Neural cell (in vitro differentiated cells): ENCODE measurements at regions not wholly inside any gene's neighbourhood (a gene's known extent, or its start where the extent isn't known, plus 50 kb on each side); places are given as distances from the start of the nearest gene placed in this dataset.

Experiments used
- H2AFZ ChIP-seq: fragments of 200-600, 300-800 bp; sonication (generic), shearing (Covaris generic); 2 replicates; pipeline ENCODE4 v1.6.0; 2014; ENCODE audit warnings: low read depth, mild to moderate bottlenecking, antibody characterized with exemption, low read length, moderate library complexity
- H3F3A ChIP-seq: fragments of 200-600 bp; shearing (Covaris generic); 2 replicates; pipeline ENCODE4 v1.6.1; 2016; ENCODE audit warnings: mild to moderate bottlenecking, moderate library complexity, mixed read lengths, antibody characterized with exemption, low read length; ENCODE audit not compliant: insufficient read depth, poor library complexity, severe bottlenecking
- H3K27ac ChIP-seq: fragments of 200-600, 300-800 bp; sonication (generic), shearing (Covaris generic); 2 replicates; pipeline ENCODE4 v1.5.1; 2014; ENCODE audit warnings: mild to moderate bottlenecking, low read length, moderate library complexity
- H3K27me3 ChIP-seq: fragments of 300-800, 200-600 bp; sonication (generic), shearing (Covaris generic); 2 replicates; pipeline ENCODE4 v1.6.0; 2014; ENCODE audit warnings: mild to moderate bottlenecking, low read depth, low read length, moderate library complexity; ENCODE audit not compliant: insufficient read depth
- H3K36me3 ChIP-seq: fragments of 300-800, 200-600 bp; sonication (generic), shearing (Covaris generic); 2 replicates; pipeline ENCODE4 v1.5.1; 2014; ENCODE audit warnings: mild to moderate bottlenecking, antibody characterized with exemption, low read length, moderate library complexity; ENCODE audit not compliant: insufficient read depth
- H3K4me2 ChIP-seq: fragments of 300-800, 200-600 bp; sonication (generic), shearing (Covaris generic); 2 replicates; pipeline ENCODE4 v1.6.0; 2014; ENCODE audit warnings: mild to moderate bottlenecking, low read length
- H3K4me3 ChIP-seq: fragments of 300-800, 200-600 bp; sonication (generic), shearing (Covaris generic); 2 replicates; pipeline ENCODE4 v1.5.1; 2014; ENCODE audit warnings: mild to moderate bottlenecking, low read length, moderate library complexity
- H3K79me2 ChIP-seq: fragments of 200-600 bp; shearing (Covaris generic); replicated peaks from 2 replicates; pipeline ENCODE4 v1.6.0; 2014; ENCODE audit warnings: mild to moderate bottlenecking, low read length, moderate library complexity; ENCODE audit not compliant: insufficient read depth
- H3K9ac ChIP-seq: fragments of 300-800, 200-600 bp; sonication (generic), shearing (Covaris generic); 2 replicates; pipeline ENCODE4 v1.6.1; 2016; ENCODE audit warnings: mild to moderate bottlenecking, low read length, mixed read lengths
- H3K9me2 ChIP-seq: fragments of 200-600 bp; shearing (Covaris generic); 2 replicates; pipeline ENCODE4 v1.6.1; 2016; ENCODE audit warnings: mild to moderate bottlenecking, low read length, mixed read lengths; ENCODE audit not compliant: insufficient read depth
- H3K9me3 ChIP-seq: fragments of 200-600, 300-800 bp; sonication (generic), shearing (Covaris generic); 2 replicates; pipeline ENCODE4 v1.6.1; 2016; ENCODE audit warnings: mild to moderate bottlenecking, mixed run types, low read length, moderate library complexity, mixed read lengths
- H4K20me1 ChIP-seq: fragments of 200-600 bp; shearing (Covaris generic); 2 replicates; pipeline ENCODE4 v1.6.1; 2016; ENCODE audit warnings: mild to moderate bottlenecking, mixed run types; ENCODE audit not compliant: insufficient read depth
- EP300 ChIP-seq: fragments of 450-650 bp; conservative IDR thresholded peaks from 2 replicates; pipeline ENCODE4 v1.6.1; 2014; ENCODE audit warnings: antibody characterized with exemption, mild to moderate bottlenecking, moderate library complexity; ENCODE audit not compliant: poor library complexity, severe bottlenecking
- EZH2 ChIP-seq: fragments of 200-600, 300-800 bp; shearing (Covaris generic), sonication (generic); IDR thresholded peaks from 2 replicates; pipeline ENCODE4 v1.6.1; 2014; ENCODE audit warnings: antibody characterized with exemption, low read length, borderline replicate concordance, mild to moderate bottlenecking; ENCODE audit not compliant: insufficient read depth, poor library complexity, severe bottlenecking
- MXI1 ChIP-seq: fragments of 450-650 bp; conservative IDR thresholded peaks from 2 replicates; pipeline ENCODE4 v1.6.1; 2014; ENCODE audit warnings: antibody characterized with exemption, mild to moderate bottlenecking; ENCODE audit not compliant: poor library complexity, severe bottlenecking
- POLR2AphosphoS5 ChIP-seq: IDR thresholded peaks from 2 replicates; pipeline ENCODE4 v1.6.1; 2012
- RAD21 ChIP-seq: fragments of 450-650 bp; conservative IDR thresholded peaks from 2 replicates; pipeline ENCODE4 v1.6.1; 2014; ENCODE audit warnings: antibody characterized with exemption, mild to moderate bottlenecking, moderate library complexity
- SMC3 ChIP-seq: fragments of 450-650 bp; conservative IDR thresholded peaks from 2 replicates; pipeline ENCODE4 v1.6.1; 2014; ENCODE audit warnings: antibody characterized with exemption, mild to moderate bottlenecking, moderate library complexity; ENCODE audit not compliant: poor library complexity
- TAF1 ChIP-seq: IDR thresholded peaks from 2 replicates; pipeline ENCODE4 v1.6.1; 2012; ENCODE audit warnings: low read depth
- TF ChIP-seq, protein P1 (sequence below): fragments of 450-650 bp; IDR thresholded peaks from 2 replicates; pipeline ENCODE4 v1.5.1; 2014; ENCODE audit warnings: antibody characterized with exemption, mild to moderate bottlenecking, moderate library complexity; ENCODE audit not compliant: poor library complexity, severe bottlenecking
- TF ChIP-seq, protein P2 (sequence below): IDR thresholded peaks from 2 replicates; pipeline ENCODE4 v1.6.1; 2012; ENCODE audit warnings: borderline replicate concordance

GRCh38 chr20:48247961-48248360, 462.7 kb upstream of the SULF2 start:
- H3K4me3 ChIP-seq: no peak overlapping the region
- no peak for TF ChIP-seq TAF1
- no peak for TF ChIP-seq EP300
- TF ChIP-seq, protein P1, sequence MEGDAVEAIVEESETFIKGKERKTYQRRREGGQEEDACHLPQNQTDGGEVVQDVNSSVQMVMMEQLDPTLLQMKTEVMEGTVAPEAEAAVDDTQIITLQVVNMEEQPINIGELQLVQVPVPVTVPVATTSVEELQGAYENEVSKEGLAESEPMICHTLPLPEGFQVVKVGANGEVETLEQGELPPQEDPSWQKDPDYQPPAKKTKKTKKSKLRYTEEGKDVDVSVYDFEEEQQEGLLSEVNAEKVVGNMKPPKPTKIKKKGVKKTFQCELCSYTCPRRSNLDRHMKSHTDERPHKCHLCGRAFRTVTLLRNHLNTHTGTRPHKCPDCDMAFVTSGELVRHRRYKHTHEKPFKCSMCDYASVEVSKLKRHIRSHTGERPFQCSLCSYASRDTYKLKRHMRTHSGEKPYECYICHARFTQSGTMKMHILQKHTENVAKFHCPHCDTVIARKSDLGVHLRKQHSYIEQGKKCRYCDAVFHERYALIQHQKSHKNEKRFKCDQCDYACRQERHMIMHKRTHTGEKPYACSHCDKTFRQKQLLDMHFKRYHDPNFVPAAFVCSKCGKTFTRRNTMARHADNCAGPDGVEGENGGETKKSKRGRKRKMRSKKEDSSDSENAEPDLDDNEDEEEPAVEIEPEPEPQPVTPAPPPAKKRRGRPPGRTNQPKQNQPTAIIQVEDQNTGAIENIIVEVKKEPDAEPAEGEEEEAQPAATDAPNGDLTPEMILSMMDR: no peak
- TF ChIP-seq, protein P2, sequence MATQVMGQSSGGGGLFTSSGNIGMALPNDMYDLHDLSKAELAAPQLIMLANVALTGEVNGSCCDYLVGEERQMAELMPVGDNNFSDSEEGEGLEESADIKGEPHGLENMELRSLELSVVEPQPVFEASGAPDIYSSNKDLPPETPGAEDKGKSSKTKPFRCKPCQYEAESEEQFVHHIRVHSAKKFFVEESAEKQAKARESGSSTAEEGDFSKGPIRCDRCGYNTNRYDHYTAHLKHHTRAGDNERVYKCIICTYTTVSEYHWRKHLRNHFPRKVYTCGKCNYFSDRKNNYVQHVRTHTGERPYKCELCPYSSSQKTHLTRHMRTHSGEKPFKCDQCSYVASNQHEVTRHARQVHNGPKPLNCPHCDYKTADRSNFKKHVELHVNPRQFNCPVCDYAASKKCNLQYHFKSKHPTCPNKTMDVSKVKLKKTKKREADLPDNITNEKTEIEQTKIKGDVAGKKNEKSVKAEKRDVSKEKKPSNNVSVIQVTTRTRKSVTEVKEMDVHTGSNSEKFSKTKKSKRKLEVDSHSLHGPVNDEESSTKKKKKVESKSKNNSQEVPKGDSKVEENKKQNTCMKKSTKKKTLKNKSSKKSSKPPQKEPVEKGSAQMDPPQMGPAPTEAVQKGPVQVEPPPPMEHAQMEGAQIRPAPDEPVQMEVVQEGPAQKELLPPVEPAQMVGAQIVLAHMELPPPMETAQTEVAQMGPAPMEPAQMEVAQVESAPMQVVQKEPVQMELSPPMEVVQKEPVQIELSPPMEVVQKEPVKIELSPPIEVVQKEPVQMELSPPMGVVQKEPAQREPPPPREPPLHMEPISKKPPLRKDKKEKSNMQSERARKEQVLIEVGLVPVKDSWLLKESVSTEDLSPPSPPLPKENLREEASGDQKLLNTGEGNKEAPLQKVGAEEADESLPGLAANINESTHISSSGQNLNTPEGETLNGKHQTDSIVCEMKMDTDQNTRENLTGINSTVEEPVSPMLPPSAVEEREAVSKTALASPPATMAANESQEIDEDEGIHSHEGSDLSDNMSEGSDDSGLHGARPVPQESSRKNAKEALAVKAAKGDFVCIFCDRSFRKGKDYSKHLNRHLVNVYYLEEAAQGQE: no peak
- TF ChIP-seq EZH2: no peak
- TF ChIP-seq MXI1: no peak
- no peak for TF ChIP-seq RAD21
- TF ChIP-seq POLR2AphosphoS5: no peak
- TF ChIP-seq SMC3: no peak
- H3F3A ChIP-seq: no peaks in the 10 kb centered on the region
- H3K27me3 ChIP-seq: no peaks in the 10 kb centered on the region
- no peaks in the 10 kb centered on the region for H3K79me2 ChIP-seq
- no peak overlapping the region for H3K9ac ChIP-seq
- H3K27ac ChIP-seq: no peak overlapping the region
- H3K4me2 ChIP-seq: no peak overlapping the region
- no peaks in the 10 kb centered on the region for H3K36me3 ChIP-seq
- H4K20me1 ChIP-seq: no peaks in the 10 kb centered on the region
- no peak overlapping the region for H2AFZ ChIP-seq
- H3K9me3 ChIP-seq: no peaks in the 10 kb centered on the region
- no peaks in the 10 kb centered on the region for H3K9me2 ChIP-seq

- Histone ChIP-seq H2AFZ (no peak overlapping the region), H3K9me3 (no peaks in the 10 kb centered on the region), H4K20me1 (no peaks in the 10 kb centered on the region), H3K27me3 (no peaks in the 10 kb centered on the region), H3K9ac (no peak overlapping the region), H3K4me2 (no peak overlapping the region), H3K79me2 (no peaks in the 10 kb centered on the region), H3K4me3 (no peak overlapping the region), H3K27ac (no peak overlapping the region), H3K9me2 (no peaks in the 10 kb centered on the region), H3F3A (no peaks in the 10 kb centered on the region), H3K36me3 (no peaks in the 10 kb centered on the region)
- TF ChIP-seq EP300 (no peak), RAD21 (no peak), TAF1 (no peak), EZH2 (no peak), MXI1 (no peak), SMC3 (no peak), POLR2AphosphoS5 (no peak)
- TF ChIP-seq, protein P1: no peak
- TF ChIP-seq, protein P2: no peak
Measured at GRCh38 chr20:48246061-48246790, 460.9 kb upstream of the SULF2 start.
